Endodermal cell (in vitro differentiated cells): ENCODE measurements at regions not wholly inside any gene's neighbourhood (a gene's known extent, or its start where the extent isn't known, plus 50 kb on each side); places are given as distances from the start of the nearest gene placed in this dataset.

Source experiments
- DNase-seq: peaks from one replicate; pipeline ENCODE4 v3.0.0-alpha.2; 2017
- H3K27ac ChIP-seq: 2 replicates; pipeline ENCODE4 v1.5.1; 2013; ENCODE audit warnings: mild to moderate bottlenecking, low read depth, low read length, moderate library complexity
- H3K27me3 ChIP-seq: 2 replicates; pipeline ENCODE4 v1.6.1; 2013; ENCODE audit warnings: mild to moderate bottlenecking, low read length, moderate library complexity; ENCODE audit not compliant: insufficient read depth, control insufficient read depth, poor library complexity, severe bottlenecking
- H3K36me3 ChIP-seq: 2 replicates; pipeline ENCODE4 v1.7.0; 2013; ENCODE audit warnings: mild to moderate bottlenecking, low read length, moderate library complexity; ENCODE audit not compliant: control insufficient read depth, insufficient read depth
- H3K4me1 ChIP-seq: one replicate; pipeline ENCODE4 v1.7.0; 2013; ENCODE audit warnings: low read length; ENCODE audit not compliant: control insufficient read depth, insufficient read depth
- H3K4me3 ChIP-seq: 2 replicates; pipeline ENCODE4 v1.5.1; 2013; ENCODE audit warnings: mild to moderate bottlenecking, low read length, moderate library complexity
- H3K9ac ChIP-seq: 2 replicates; pipeline ENCODE4 v1.6.1; 2013; ENCODE audit warnings: mild to moderate bottlenecking, low read length, moderate library complexity; ENCODE audit not compliant: poor library complexity, severe bottlenecking; ENCODE audit errors: extremely low read depth
- H3K9me3 ChIP-seq: 2 replicates; pipeline ENCODE4 v1.6.1; 2013; ENCODE audit warnings: mild to moderate bottlenecking, low read length, moderate library complexity; ENCODE audit not compliant: control insufficient read depth
- H3K27ac Mint-ChIP-seq: 2 replicates; pipeline ENCODE4 v1.8.0; 2020; ENCODE audit warnings: mixed read lengths
- H3K27me3 Mint-ChIP-seq: 2 replicates; pipeline ENCODE4 v1.8.0; 2021; ENCODE audit warnings: mild to moderate bottlenecking, mixed read lengths; ENCODE audit not compliant: insufficient read depth
- H3K36me3 Mint-ChIP-seq: 2 replicates; pipeline ENCODE4 v1.8.0; 2020; ENCODE audit warnings: low read depth, mixed read lengths
- H3K4me1 Mint-ChIP-seq: 2 replicates; pipeline ENCODE4 v1.8.0; 2020; ENCODE audit warnings: mixed read lengths
- H3K4me3 Mint-ChIP-seq: 2 replicates; pipeline ENCODE4 v1.8.0; 2020; ENCODE audit warnings: mild to moderate bottlenecking, moderate library complexity, mixed read lengths
- H3K9me3 Mint-ChIP-seq: 2 replicates; pipeline ENCODE4 v1.8.0; 2020; ENCODE audit warnings: mild to moderate bottlenecking, mixed read lengths
- CTCF ChIP-seq: fragments of 200-600 bp; sonication (generic); conservative IDR thresholded peaks from 2 replicates; pipeline ENCODE4 v1.5.0; 2021; ENCODE audit warnings: antibody characterized with exemption, mild to moderate bottlenecking
- WGBS, 2 experiments: methylation state at CpG; one replicate each; pipeline versions ENCODE4 v1.1.5 to v1.1.7; 2013; ENCODE audit warnings: missing lambda C conversion rate in 2 of 2, mixed read lengths in 1 of 2; ENCODE audit not compliant: insufficient coverage in 1 of 2, insufficient read length in 1 of 2; 5-methylcytosine and 5-hydroxymethylcytosine counted together

GRCh38 chr6:67538032-67538431 is 1097.0 kb upstream of the ADGRB3 start:
- Histone ChIP-seq H3K27ac (no peak overlapping the region), H3K27me3 (no peaks in the 10 kb centered on the region), H3K9me3 (peaks cover 3% of the 10 kb centered on the region), H3K9ac (no peak overlapping the region), H3K4me1 (no peaks in the 10 kb centered on the region), H3K36me3 (no peaks in the 10 kb centered on the region), H3K4me3 (no peak overlapping the region)
- WGBS, 2 experiments, result 87% methylated on average over 1 of the region's 1 CpG; no CpG with 5 or more reads in 1 of the 2 experiments
- TF ChIP-seq CTCF, result no peak
- Mint-ChIP-seq H3K4me1 (no peaks in the 10 kb centered on the region), H3K27me3 (no peaks in the 10 kb centered on the region), H3K9me3 (peaks cover 32% of the 10 kb centered on the region), H3K36me3 (no peaks in the 10 kb centered on the region), H3K27ac (no peak overlapping the region), H3K4me3 (no peak overlapping the region)
- DNase-seq, result no peak

GRCh38 chr6:67535946-67536345 is 1099.1 kb upstream of the ADGRB3 start:
- H3K4me1 ChIP-seq, result no peaks in the 10 kb centered on the region
- no peak overlapping the region for H3K4me3 ChIP-seq
- 96% methylated on average over 3 of the region's 3 CpGs; no CpG with 5 or more reads in 1 of the 2 experiments for WGBS, 2 experiments
- H3K9me3 ChIP-seq, result no peaks in the 10 kb centered on the region
- no peak for DNase-seq
- no peak for TF ChIP-seq CTCF
- H3K9ac ChIP-seq, result no peak overlapping the region
- H3K27me3 ChIP-seq, result no peaks in the 10 kb centered on the region
- Mint-ChIP-seq H3K4me3 (no peak overlapping the region), H3K27me3 (no peaks in the 10 kb centered on the region), H3K4me1 (no peaks in the 10 kb centered on the region), H3K9me3 (peaks cover 14% of the 10 kb centered on the region), H3K27ac (no peak overlapping the region), H3K36me3 (no peaks in the 10 kb centered on the region)
- H3K27ac ChIP-seq, result no peak overlapping the region
- H3K36me3 ChIP-seq, result no peaks in the 10 kb centered on the region

GRCh38 chr6:67506352-67506751 is 1128.7 kb upstream of the ADGRB3 start:
- Histone ChIP-seq H3K27me3 (no peaks in the 10 kb centered on the region), H3K27ac (no peak overlapping the region), H3K9ac (no peak overlapping the region), H3K9me3 (no peaks in the 10 kb centered on the region), H3K36me3 (no peaks in the 10 kb centered on the region), H3K4me1 (no peaks in the 10 kb centered on the region), H3K4me3 (no peak overlapping the region)
- WGBS, 2 experiments, result 79 to 87% methylated on average over 2 of the region's 2 CpGs
- H3K27ac Mint-ChIP-seq, result no peak overlapping the region
- no peaks in the 10 kb centered on the region for H3K36me3 Mint-ChIP-seq
- TF ChIP-seq CTCF, result no peak
- H3K27me3 Mint-ChIP-seq, result no peaks in the 10 kb centered on the region
- H3K4me3 Mint-ChIP-seq, result no peak overlapping the region
- DNase-seq, result no peak
- H3K4me1 Mint-ChIP-seq, result no peaks in the 10 kb centered on the region
- peaks cover 25% of the 10 kb centered on the region for H3K9me3 Mint-ChIP-seq
